Gastrocnemius medialis (tissue), 4 donors: ENCODE measurements at regions not wholly inside any gene's neighbourhood (a gene's known extent, or its start where the extent isn't known, plus 50 kb on each side); places are given as distances from the start of the nearest gene placed in this dataset.

ENCODE experiments used
- ATAC-seq, 2 donors: fragments of 150-250 bp; one replicate each; pipeline ENCODE4 v1.9.1; 2016
- DNase-seq, 2 donors: peaks; one replicate each; pipeline ENCODE4 v3.0.0-alpha.2; 2019
- H3K27ac ChIP-seq, 4 donors: fragments of 200-600 bp; sonication (generic); 1 replicate in 1 of 4; 2 replicates in 3 of 4; pipeline ENCODE4 v1.5.1; 2016 to 2018; ENCODE audit warnings: mild to moderate bottlenecking in 2 of 4, moderate library complexity in 1 of 4
- H3K27me3 ChIP-seq, 3 donors: fragments of 200-600 bp; sonication (generic) in 2 of 3; 1 replicate in 1 of 3; 2 replicates in 2 of 3; pipeline versions ENCODE4 v1.5.1 to v1.6.0; 2016 to 2019; ENCODE audit warnings: mild to moderate bottlenecking in 1 of 3, moderate library complexity in 1 of 3
- H3K36me3 ChIP-seq, 2 donors: fragments of 200-600 bp; sonication (generic) in 1 of 2; one replicate each; pipeline ENCODE4 v1.5.1; 2017 to 2018
- H3K4me1 ChIP-seq, 2 donors: fragments of 200-600 bp; sonication (generic) in 1 of 2; one replicate each; pipeline ENCODE4 v1.5.1; 2016 to 2017; ENCODE audit warnings: mild to moderate bottlenecking in 2 of 2
- H3K4me3 ChIP-seq, 4 donors: fragments of 200-600 bp; sonication (generic) in 3 of 4; 1 replicate in 1 of 4; 2 replicates in 3 of 4; pipeline ENCODE4 v1.5.1; 2016 to 2019; ENCODE audit warnings: mild to moderate bottlenecking in 2 of 4
- H3K9me3 ChIP-seq, 3 donors: fragments of 200-600 bp; sonication (generic) in 2 of 3; 1 replicate in 1 of 3; 2 replicates in 2 of 3; pipeline ENCODE4 v1.5.1; 2016 to 2019
- CTCF ChIP-seq, 5 experiments: fragments of 450-650 bp in 3 of 5; fragments of 200-600 bp in 2 of 5; sonication (generic) in 2 of 5; IDR thresholded peaks in 4 of 5; conservative IDR thresholded peaks in 1 of 5; 1 replicate in 4 of 5; 2 replicates in 1 of 5; pipeline ENCODE4 v1.5.1; 2016 to 2019; ENCODE audit warnings: antibody characterized with exemption in 5 of 5, mild to moderate bottlenecking in 3 of 5, moderate library complexity in 3 of 5
- POLR2A ChIP-seq, 2 donors: fragments of 450-650 bp; IDR thresholded peaks; one replicate each; pipeline ENCODE4 v1.6.1; 2017; ENCODE audit warnings: antibody characterized with exemption in 2 of 2, mild to moderate bottlenecking in 2 of 2, moderate library complexity in 2 of 2
- in situ Hi-C, 4 donors: fragments of 200-750 bp; cut with MboI; loops; one replicate each; pipeline versions ENCODE4 v1.15.0 to v1.8.0; 2017; ENCODE audit warnings: low sequenced_read_pairs in 4 of 4
- intact Hi-C: fragments of 100-400 bp; cut with DNase I; formaldehyde crosslinking; loops from one replicate; pipeline ENCODE4 v1.15.1; 2023; ENCODE audit warnings: low total_unique reads

- DNase-seq (no peak), ATAC-seq (no peak)
- Histone ChIP-seq H3K4me3 (no peak overlapping the region), H3K36me3 (no peaks in the 10 kb centered on the region), H3K4me1 (no peaks in the 10 kb centered on the region), H3K27ac (no peak overlapping the region), H3K27me3 (no peaks in the 10 kb centered on the region), H3K9me3 (no peaks in the 10 kb centered on the region)
- intact Hi-C loops (no loop called here), in situ Hi-C loops (no loop called here)
- TF ChIP-seq CTCF (IDR thresholded peaks at IDR 0.05 in 4 of 5, conservative IDR thresholded peaks at IDR 0.05 in 1 of 5) (no peak), POLR2A (IDR thresholded peaks at IDR 0.05) (no peak)
Observed at GRCh38 chr1:14482784-14483450, 115.6 kb upstream of the KAZN start.

DNA sequence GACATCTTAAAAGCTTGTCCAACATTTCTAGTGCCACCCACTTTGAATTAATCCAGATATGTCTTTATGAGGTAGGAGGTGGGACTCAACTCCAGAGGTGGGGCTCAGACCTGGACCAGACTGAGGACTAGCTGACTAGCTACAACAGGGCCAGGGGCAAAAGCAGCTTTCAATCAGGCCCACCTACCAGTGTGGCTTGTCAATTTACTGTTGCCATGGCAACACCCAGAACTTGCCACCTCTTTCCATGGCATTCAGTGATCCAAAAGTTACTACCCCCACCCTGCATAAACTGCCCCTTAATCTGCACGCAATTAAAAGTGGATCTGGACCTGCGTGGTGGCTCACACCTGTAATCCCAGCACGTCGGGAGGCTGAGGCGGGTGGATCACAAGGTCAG, 113.2 kb upstream of the KAZN start:
- TF ChIP-seq CTCF (IDR thresholded peaks at IDR 0.05 in 4 of 5, conservative IDR thresholded peaks at IDR 0.05 in 1 of 5), result no peak
- no peak for TF ChIP-seq POLR2A (IDR thresholded peaks at IDR 0.05)
- DNase-seq (no peak), ATAC-seq (no peak)
- intact Hi-C loops, result no loop called here
- no peak overlapping the region for H3K27ac ChIP-seq
- no peaks in the 10 kb centered on the region for H3K9me3 ChIP-seq
- in situ Hi-C loops, result no loop called here
- H3K4me3 ChIP-seq, result no peak overlapping the region
- no peaks in the 10 kb centered on the region for H3K27me3 ChIP-seq
- H3K36me3 ChIP-seq, result no peaks in the 10 kb centered on the region
- no peaks in the 10 kb centered on the region for H3K4me1 ChIP-seq

DNA sequence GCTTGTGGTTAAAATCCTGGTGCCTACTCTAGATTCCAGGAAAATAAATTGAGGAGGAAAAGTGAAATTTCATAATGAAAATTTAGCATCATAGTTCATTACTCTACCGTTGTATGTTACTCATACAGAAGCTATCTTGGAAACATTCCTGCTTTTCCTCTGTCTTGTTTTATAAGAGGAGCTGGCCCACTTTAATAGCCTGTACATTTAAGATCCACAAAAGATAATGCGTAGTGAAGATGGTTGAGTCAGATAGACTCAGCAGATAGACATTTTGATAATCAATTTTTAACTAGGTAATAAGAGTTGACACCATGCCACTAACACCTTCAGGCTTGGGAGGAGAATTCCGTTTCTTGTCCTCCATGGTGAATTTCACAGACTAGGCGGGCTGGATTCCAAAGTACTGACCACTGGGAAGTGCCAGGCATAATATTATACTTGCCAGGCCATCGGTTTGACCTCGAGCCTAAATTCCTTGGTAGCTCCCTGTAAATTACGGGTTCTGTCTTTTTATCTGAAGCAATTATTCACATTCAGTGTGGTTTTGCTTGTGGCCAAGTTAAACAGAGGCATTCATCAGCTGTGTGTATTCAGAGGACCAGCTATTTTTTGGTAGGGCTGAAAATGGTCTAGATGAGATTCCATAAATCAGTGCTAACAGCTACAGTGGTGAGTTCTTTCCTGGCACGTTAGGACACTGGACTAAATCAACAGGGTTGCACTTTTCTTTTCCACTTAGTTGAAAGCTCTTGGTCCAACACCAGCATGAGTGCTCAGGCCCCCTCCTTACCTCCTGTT, 111.9 kb upstream of the KAZN start:
- H3K36me3 ChIP-seq, result no peaks in the 10 kb centered on the region
- H3K9me3 ChIP-seq, result no peaks in the 10 kb centered on the region
- no peaks in the 10 kb centered on the region for H3K27me3 ChIP-seq
- peak; percentile 27 to 39 for ATAC-seq
- DNase-seq, result no peak
- intact Hi-C loops (no loop called here), in situ Hi-C loops (no loop called here)
- H3K27ac ChIP-seq, result no peak overlapping the region
- no peak overlapping the region for H3K4me3 ChIP-seq
- no peaks in the 10 kb centered on the region for H3K4me1 ChIP-seq
- TF ChIP-seq CTCF (IDR thresholded peaks at IDR 0.05 in 4 of 5, conservative IDR thresholded peaks at IDR 0.05 in 1 of 5), result no peak
- no peak for TF ChIP-seq POLR2A (IDR thresholded peaks at IDR 0.05)

GRCh38 chr1:14487671-14488070, 110.8 kb upstream of the KAZN start:
- no peaks in the 10 kb centered on the region for H3K9me3 ChIP-seq
- DNase-seq, result no peak
- H3K4me1 ChIP-seq, result no peaks in the 10 kb centered on the region
- no peaks in the 10 kb centered on the region for H3K36me3 ChIP-seq
- ATAC-seq, result no peak
- H3K27ac ChIP-seq, result no peak overlapping the region
- no peaks in the 10 kb centered on the region for H3K27me3 ChIP-seq
- H3K4me3 ChIP-seq, result no peak overlapping the region
- TF ChIP-seq POLR2A (IDR thresholded peaks at IDR 0.05) (no peak), CTCF (IDR thresholded peaks at IDR 0.05 in 4 of 5, conservative IDR thresholded peaks at IDR 0.05 in 1 of 5) (no peak)
- in situ Hi-C loops (no loop called here), intact Hi-C loops (no loop called here)
